BLaER1 treated with 17β-estradiol and CSF1 and Interleukin-3, amounts not matched to agents 10 nM and 100 nM (cell line): ENCODE measurements at regions not wholly inside any gene's neighbourhood (a gene's known extent, or its start where the extent isn't known, plus 50 kb on each side); places are given as distances from the start of the nearest gene placed in this dataset.
"Not testable (repeated sequence)": the region's sequence is repeated elsewhere in the genome, so short reads cannot be mapped to it uniquely, and the experiment has no call there.

Source experiments
- H3K27ac ChIP-seq, 11 experiments: shearing (Covaris generic); formaldehyde crosslinking; 2 replicates each; pipeline ENCODE4 v1.8.1; 2022
- H3K27me3 ChIP-seq, 11 experiments: shearing (Covaris generic); formaldehyde crosslinking; 2 replicates each; pipeline ENCODE4 v1.8.1; 2022
- H3K36me3 ChIP-seq, 11 experiments: shearing (Covaris generic); formaldehyde crosslinking; 2 replicates each; pipeline ENCODE4 v1.8.1; 2022
- H3K4me1 ChIP-seq, 10 experiments: shearing (Covaris generic); formaldehyde crosslinking; 2 replicates each; pipeline ENCODE4 v1.8.1; 2022
- H3K4me2 ChIP-seq, 11 experiments: shearing (Covaris generic); formaldehyde crosslinking; 2 replicates each; pipeline ENCODE4 v1.8.1; 2022
- H3K4me3 ChIP-seq, 10 experiments: shearing (Covaris generic); formaldehyde crosslinking; 2 replicates each; pipeline ENCODE4 v1.8.1; 2022
- H3K9ac ChIP-seq, 11 experiments: shearing (Covaris generic); formaldehyde crosslinking; 2 replicates each; pipeline ENCODE4 v1.8.1; 2022
- H3K9me3 ChIP-seq, 11 experiments: shearing (Covaris generic); formaldehyde crosslinking; replicated peaks in 1 of 11; 2 replicates each; pipeline ENCODE4 v1.8.1; 2022
- H4K20me1 ChIP-seq, 11 experiments: shearing (Covaris generic); formaldehyde crosslinking; 2 replicates each; pipeline ENCODE4 v1.8.1; 2022
- Cebpa-rat ChIP-seq, 11 experiments: shearing (Covaris generic); IDR thresholded peaks; 2 replicates each; pipeline ENCODE4 v1.8.1; 2022

DNA sequence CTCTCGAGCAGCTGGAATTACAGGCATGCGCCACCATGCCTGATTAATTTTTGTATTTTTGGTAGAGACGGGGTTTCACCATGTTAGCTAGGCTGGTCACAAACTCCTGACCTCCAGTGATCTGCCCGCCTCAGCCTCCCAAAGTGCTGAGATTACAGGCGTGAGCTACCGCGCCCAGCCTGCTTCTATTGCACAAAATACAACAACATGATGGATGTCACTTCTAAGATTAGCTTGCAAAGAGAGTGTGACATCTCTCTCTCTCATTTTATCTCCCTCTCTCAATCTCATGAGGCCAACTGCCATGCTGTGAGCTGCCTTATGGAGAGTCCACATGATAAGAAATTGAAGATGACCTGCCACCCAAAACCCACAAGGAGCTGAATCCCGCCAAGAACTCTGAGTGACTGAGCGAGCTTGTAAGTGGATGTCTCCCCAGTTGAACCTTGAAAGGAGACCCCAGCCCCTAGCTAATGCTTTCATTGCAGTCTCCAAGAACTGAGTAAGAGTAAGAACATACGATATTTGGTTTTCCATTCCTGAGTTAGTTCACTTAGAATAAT lies 458.5 kb downstream of the RBFOX1 start:
- Histone ChIP-seq H3K27me3 (no peaks in the 10 kb centered on the region), H3K36me3 (no peaks in the 10 kb centered on the region), H3K4me2 (no peak overlapping the region), H3K4me3 (no peak overlapping the region), H3K4me1 (no peaks in the 10 kb centered on the region), H4K20me1 (no peaks in the 10 kb centered on the region), H3K9ac (no peak overlapping the region), H3K9me3 (no peaks in the 10 kb centered on the region), H3K27ac (no peak overlapping the region)
- no peak for TF ChIP-seq Cebpa-rat (IDR thresholded peaks at IDR 0.05)

GRCh38 chr16:7775072-7775488 lies 442.4 kb downstream of the RBFOX1 start:
- Histone ChIP-seq H3K4me3 (no peak overlapping the region), H3K27me3 (no peaks in the 10 kb centered on the region)

DNA sequence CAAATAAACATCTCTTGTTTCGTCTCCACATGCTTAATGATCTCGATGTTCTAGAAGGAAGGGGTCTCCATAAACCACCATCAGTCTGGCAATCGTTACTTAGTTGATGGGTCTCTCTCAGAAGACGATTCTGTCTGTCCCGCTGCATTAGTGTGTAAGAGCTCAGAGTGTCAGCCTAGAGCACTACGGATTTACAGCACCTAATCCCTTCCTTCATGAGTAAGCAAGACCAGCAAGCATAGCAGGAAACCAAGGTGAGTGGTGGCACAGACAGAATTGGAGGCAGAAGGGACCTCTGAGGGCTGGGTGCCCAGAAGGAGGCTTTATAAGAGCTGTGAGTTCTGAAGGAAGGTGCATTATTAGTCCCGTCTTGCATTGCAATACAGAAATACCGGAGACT lies 440.1 kb downstream of the RBFOX1 start:
- Histone ChIP-seq H3K36me3 (no peaks in the 10 kb centered on the region), H3K27me3 (no peaks in the 10 kb centered on the region), H3K9me3 (no peaks in the 10 kb centered on the region; a peak in 1 of 22 replicates), H4K20me1 (no peaks in the 10 kb centered on the region), H3K4me3 (no peak overlapping the region), H3K27ac (no peak overlapping the region), H3K9ac (no peak overlapping the region), H3K4me2 (no peak overlapping the region), H3K4me1 (no peaks in the 10 kb centered on the region)
- no peak for TF ChIP-seq Cebpa-rat (IDR thresholded peaks at IDR 0.05)

More at GRCh38 chr16:7775072-7775488, 442.4 kb downstream of the RBFOX1 start:
- Histone ChIP-seq H3K27ac (no peak overlapping the region), H3K9me3 (no peaks in the 10 kb centered on the region; a peak in 1 of 22 replicates), H3K4me1 (no peaks in the 10 kb centered on the region), H3K36me3 (no peaks in the 10 kb centered on the region), H3K9ac (no peak overlapping the region), H4K20me1 (no peaks in the 10 kb centered on the region), H3K4me2 (no peak overlapping the region)
- no peak for TF ChIP-seq Cebpa-rat (IDR thresholded peaks at IDR 0.05)

- not testable (repeated sequence) for H4K20me1 ChIP-seq, H3K4me2 ChIP-seq, H3K27me3 ChIP-seq, H3K36me3 ChIP-seq, H3K4me3 ChIP-seq, H3K4me1 ChIP-seq, H3K27ac ChIP-seq, H3K9me3 ChIP-seq, H3K9ac ChIP-seq
Observed at GRCh38 chr16:7769091-7769490, 436.4 kb downstream of the RBFOX1 start.

- no peaks in the 10 kb centered on the region for H3K27me3 ChIP-seq
- TF ChIP-seq Cebpa-rat (IDR thresholded peaks at IDR 0.05): no peak
- no peak overlapping the region for H3K4me3 ChIP-seq
- H3K9ac ChIP-seq: no peak overlapping the region
- H3K4me2 ChIP-seq: no peak overlapping the region
- no peaks in the 10 kb centered on the region for H4K20me1 ChIP-seq
- H3K4me1 ChIP-seq: no peaks in the 10 kb centered on the region
- H3K27ac ChIP-seq: no peak overlapping the region
- H3K9me3 ChIP-seq: no peaks in the 10 kb centered on the region
- no peaks in the 10 kb centered on the region for H3K36me3 ChIP-seq
Observed at GRCh38 chr16:7765079-7765550, 432.5 kb downstream of the RBFOX1 start.

GRCh38 chr16:7763111-7763510 lies 430.5 kb downstream of the RBFOX1 start:
- Histone ChIP-seq H3K4me1 (no peaks in the 10 kb centered on the region), H3K4me2 (no peak overlapping the region), H3K9ac (no peak overlapping the region), H4K20me1 (no peaks in the 10 kb centered on the region), H3K27me3 (no peaks in the 10 kb centered on the region), H3K9me3 (no peaks in the 10 kb centered on the region), H3K36me3 (no peaks in the 10 kb centered on the region), H3K4me3 (no peak overlapping the region), H3K27ac (no peak overlapping the region)
- TF ChIP-seq Cebpa-rat (IDR thresholded peaks at IDR 0.05): no peak
